ENCODE measurements at regions not wholly inside any gene's neighbourhood (a gene's known extent, or its start where the extent isn't known, plus 50 kb on each side); places are given as distances from the start of the nearest gene placed in this dataset.

DNA sequence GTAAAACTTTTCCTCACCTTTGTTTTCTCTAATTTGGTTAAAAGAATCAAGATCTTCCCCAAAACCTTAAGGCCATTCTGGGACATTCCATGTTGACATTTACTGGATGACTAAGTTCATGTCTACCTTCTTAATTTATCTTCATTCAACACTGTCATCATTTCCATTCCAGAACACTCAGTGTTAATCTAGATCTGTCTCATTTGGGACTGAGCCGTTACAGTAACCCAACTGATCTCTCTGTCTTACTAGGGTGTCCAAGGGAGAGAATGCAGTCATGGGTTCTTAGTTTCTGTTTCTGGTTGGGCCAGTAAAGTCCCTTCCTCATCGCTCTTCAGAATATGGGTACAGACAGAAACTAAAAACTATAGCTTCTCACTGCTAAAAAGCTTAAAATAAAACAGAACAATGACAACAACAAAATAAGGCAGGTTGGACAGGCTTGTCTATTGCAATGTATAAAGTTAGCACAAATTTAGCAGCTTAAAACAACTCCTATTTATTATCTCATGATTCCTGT is 144.8 kb downstream of the ASCL1 start:
- ATAC-seq (ENCODE audit: insufficient read depth, low FRiP score) (no peak), DNase-seq (no peak)
- H3K27me3 ChIP-seq (ENCODE audit: control insufficient read depth in 3 of 3, insufficient read depth in 3 of 3, low read length in 2 of 3): no peaks in the 10 kb centered on the region
- no peak overlapping the region for H3K27ac ChIP-seq (ENCODE audit: low read depth in 1 of 2, low read length in 1 of 2)
- 77 to 86% methylated on average over 2 of the region's 2 CpGs for WGBS, 2 donors
- H3K9ac ChIP-seq (ENCODE audit: insufficient read depth in 1 of 2, low read length in 2 of 2): no peak overlapping the region
- no peak overlapping the region for H3K4me3 ChIP-seq
- H3K9me3 ChIP-seq (ENCODE audit: control insufficient read depth in 4 of 4, insufficient read depth in 3 of 4, low read length in 3 of 4): peaks cover 0 to 2% (median 0%) of the 10 kb centered on the region in 4 donors
- H3K36me3 ChIP-seq (ENCODE audit: control insufficient read depth in 4 of 4, insufficient read depth in 4 of 4, low read length in 4 of 4): no peaks in the 10 kb centered on the region
- no peaks in the 10 kb centered on the region for H3K4me1 ChIP-seq (ENCODE audit: control insufficient read depth in 5 of 5, insufficient read depth in 5 of 5, low read length in 5 of 5)
- no peak for TF ChIP-seq CTCF (IDR thresholded peaks at IDR 0.05; ENCODE audit: control extremely low read depth, extremely low read depth)

DNA sequence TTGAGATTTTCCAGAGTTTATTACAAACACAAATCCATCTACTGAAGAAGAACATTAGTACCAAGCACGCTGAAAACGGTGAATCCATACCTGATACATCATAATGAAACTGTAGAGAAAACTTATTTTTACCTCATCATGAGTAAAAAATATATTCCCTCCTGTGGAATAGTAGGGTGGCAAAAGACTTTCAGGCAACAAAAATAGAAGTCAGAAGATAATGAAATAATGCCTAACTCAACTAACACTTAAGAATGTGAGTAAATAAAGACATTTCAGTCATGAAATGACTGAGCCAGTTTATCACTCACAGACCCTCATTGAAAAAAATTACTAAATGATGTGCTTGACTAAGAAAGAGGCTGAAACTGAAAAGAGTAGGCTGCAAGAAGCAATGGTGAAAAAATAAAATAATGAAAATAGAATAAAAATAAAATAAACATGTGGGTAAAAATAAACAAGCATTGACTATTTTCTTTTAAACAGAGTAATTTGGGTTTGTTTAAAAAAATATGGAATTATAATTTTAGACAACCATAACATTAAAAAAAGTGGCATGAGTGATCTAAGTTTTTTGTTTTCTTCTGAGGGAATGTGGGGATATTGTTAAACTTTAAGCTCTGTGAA is 148.6 kb downstream of the ASCL1 start:
- Histone ChIP-seq H3K4me1 (ENCODE audit: control insufficient read depth in 5 of 5, insufficient read depth in 5 of 5, low read length in 5 of 5) (no peaks in the 10 kb centered on the region), H3K9me3 (ENCODE audit: control insufficient read depth in 4 of 4, insufficient read depth in 3 of 4, low read length in 3 of 4) (no peaks in the 10 kb centered on the region), H3K9ac (ENCODE audit: insufficient read depth in 1 of 2, low read length in 2 of 2) (no peak overlapping the region), H3K4me3 (no peak overlapping the region), H3K27ac (ENCODE audit: low read depth in 1 of 2, low read length in 1 of 2) (no peak overlapping the region), H3K27me3 (ENCODE audit: control insufficient read depth in 3 of 3, insufficient read depth in 3 of 3, low read length in 2 of 3) (no peaks in the 10 kb centered on the region), H3K36me3 (ENCODE audit: control insufficient read depth in 4 of 4, insufficient read depth in 4 of 4, low read length in 4 of 4) (no peaks in the 10 kb centered on the region)
- 83 to 90% methylated on average over 2 of the region's 2 CpGs for WGBS, 2 donors
- no peak for ATAC-seq (ENCODE audit: insufficient read depth, low FRiP score)
- no peak for TF ChIP-seq CTCF (IDR thresholded peaks at IDR 0.05; ENCODE audit: control extremely low read depth, extremely low read depth)
- DNase-seq: no peak

DNA sequence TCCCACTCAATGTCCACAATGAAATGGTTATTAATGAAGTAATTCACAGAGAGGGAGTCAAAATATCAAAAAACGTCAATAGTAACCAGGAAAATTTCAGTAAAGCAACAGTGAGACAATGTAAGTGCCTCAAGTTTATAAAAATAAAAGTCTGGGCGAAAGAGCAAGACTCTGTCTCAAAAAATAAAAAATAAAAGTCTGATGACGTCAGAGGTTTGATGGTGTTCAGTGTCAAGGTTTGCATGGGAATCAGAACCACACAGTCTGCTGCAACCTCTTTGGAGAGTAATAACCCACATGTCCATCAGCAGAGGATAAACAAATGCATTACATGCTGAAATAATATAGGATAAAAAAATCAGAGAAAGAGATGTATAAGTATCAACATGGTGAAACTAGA is 152.4 kb downstream of the ASCL1 start:
- 73 to 77% methylated on average over 3 of the region's 3 CpGs for WGBS, 2 donors
- H3K27me3 ChIP-seq (ENCODE audit: control insufficient read depth in 3 of 3, insufficient read depth in 3 of 3, low read length in 2 of 3): no peaks in the 10 kb centered on the region

More for the DNA sequence above, 152.4 kb downstream of the ASCL1 start:
- Histone ChIP-seq H3K36me3 (ENCODE audit: control insufficient read depth in 4 of 4, insufficient read depth in 4 of 4, low read length in 4 of 4) (no peaks in the 10 kb centered on the region), H3K4me3 (no peak overlapping the region), H3K9me3 (ENCODE audit: control insufficient read depth in 4 of 4, insufficient read depth in 3 of 4, low read length in 3 of 4) (no peaks in the 10 kb centered on the region), H3K27ac (ENCODE audit: low read depth in 1 of 2, low read length in 1 of 2) (no peak overlapping the region), H3K9ac (ENCODE audit: insufficient read depth in 1 of 2, low read length in 2 of 2) (no peak overlapping the region), H3K4me1 (ENCODE audit: control insufficient read depth in 5 of 5, insufficient read depth in 5 of 5, low read length in 5 of 5) (no peaks in the 10 kb centered on the region)
- DNase-seq (no peak), ATAC-seq (ENCODE audit: insufficient read depth, low FRiP score) (no peak)
- TF ChIP-seq CTCF (IDR thresholded peaks at IDR 0.05; ENCODE audit: control extremely low read depth, extremely low read depth): no peak
